RWPE2 (cell line): ENCODE measurements at regions not wholly inside any gene's neighbourhood (a gene's known extent, or its start where the extent isn't known, plus 50 kb on each side); places are given as distances from the start of the nearest gene placed in this dataset.

ENCODE experiments used
- ATAC-seq: fragments of 200-7000 bp; cut with Tn5 transposase; 3 replicates; pipeline ENCODE4 v1.9.1; 2021; ENCODE audit warnings: low read depth
- DNase-seq: peaks from one replicate; pipeline ENCODE4 v3.0.0-alpha.2; 2020; ENCODE audit warnings: low spot score
- H3K27ac ChIP-seq: fragments of 450-650 bp; 2 replicates; pipeline ENCODE4 v1.5.1; 2017; ENCODE audit warnings: mild to moderate bottlenecking; ENCODE audit not compliant: poor library complexity, severe bottlenecking
- H3K27me3 ChIP-seq: fragments of 250-450 bp; sonication (Bioruptor Pico); 2 replicates; pipeline ENCODE4 v1.5.1; 2021; ENCODE audit warnings: mild to moderate bottlenecking, moderate library complexity; ENCODE audit not compliant: insufficient read depth, poor library complexity, severe bottlenecking
- H3K36me3 ChIP-seq: fragments of 250-450 bp; sonication (Bioruptor Pico); 2 replicates; pipeline ENCODE4 v1.5.1; 2020; ENCODE audit warnings: low read depth, mild to moderate bottlenecking, moderate library complexity
- H3K4me1 ChIP-seq: fragments of 250-450 bp; sonication (Bioruptor Pico); 2 replicates; pipeline ENCODE4 v1.5.1; 2021; ENCODE audit warnings: mild to moderate bottlenecking, moderate library complexity; ENCODE audit not compliant: insufficient read depth, poor library complexity, severe bottlenecking
- H3K4me3 ChIP-seq: fragments of 250-450 bp; sonication (Bioruptor Pico); 2 replicates; pipeline ENCODE4 v1.5.1; 2021; ENCODE audit warnings: mild to moderate bottlenecking, moderate library complexity; ENCODE audit not compliant: severe bottlenecking
- H3K9me3 ChIP-seq: fragments of 250-450 bp; sonication (Bioruptor Pico); 2 replicates; pipeline ENCODE4 v1.5.1; 2021; ENCODE audit warnings: mild to moderate bottlenecking, moderate library complexity; ENCODE audit not compliant: severe bottlenecking
- TF ChIP-seq, protein P1 (sequence below): fragments of 450-650 bp; IDR thresholded peaks from one replicate; pipeline ENCODE4 v1.5.1; 2017; ENCODE audit warnings: mild to moderate bottlenecking, moderate library complexity; ENCODE audit not compliant: poor library complexity, severe bottlenecking

DNA sequence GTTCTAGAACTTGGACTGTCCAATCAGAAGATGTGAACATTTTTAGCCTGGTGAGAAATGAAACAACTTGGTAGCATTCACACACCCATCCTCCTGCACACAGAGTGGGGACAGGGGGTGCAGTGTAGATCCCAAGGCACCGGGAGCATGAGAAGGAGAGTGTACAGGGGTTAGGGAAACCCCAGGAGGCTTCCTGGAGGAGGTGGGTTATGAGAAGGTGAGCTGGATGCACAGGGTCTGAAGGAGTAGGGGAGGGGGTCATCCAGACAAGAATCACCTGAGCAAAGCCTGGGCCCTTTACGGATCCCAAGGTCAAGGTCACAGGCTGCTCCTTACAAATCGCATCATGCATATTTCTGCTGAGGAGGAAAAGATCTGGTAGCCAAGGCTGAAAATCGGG is 117.5 kb upstream of the TMPRSS2 start:
- TF ChIP-seq, protein P1, sequence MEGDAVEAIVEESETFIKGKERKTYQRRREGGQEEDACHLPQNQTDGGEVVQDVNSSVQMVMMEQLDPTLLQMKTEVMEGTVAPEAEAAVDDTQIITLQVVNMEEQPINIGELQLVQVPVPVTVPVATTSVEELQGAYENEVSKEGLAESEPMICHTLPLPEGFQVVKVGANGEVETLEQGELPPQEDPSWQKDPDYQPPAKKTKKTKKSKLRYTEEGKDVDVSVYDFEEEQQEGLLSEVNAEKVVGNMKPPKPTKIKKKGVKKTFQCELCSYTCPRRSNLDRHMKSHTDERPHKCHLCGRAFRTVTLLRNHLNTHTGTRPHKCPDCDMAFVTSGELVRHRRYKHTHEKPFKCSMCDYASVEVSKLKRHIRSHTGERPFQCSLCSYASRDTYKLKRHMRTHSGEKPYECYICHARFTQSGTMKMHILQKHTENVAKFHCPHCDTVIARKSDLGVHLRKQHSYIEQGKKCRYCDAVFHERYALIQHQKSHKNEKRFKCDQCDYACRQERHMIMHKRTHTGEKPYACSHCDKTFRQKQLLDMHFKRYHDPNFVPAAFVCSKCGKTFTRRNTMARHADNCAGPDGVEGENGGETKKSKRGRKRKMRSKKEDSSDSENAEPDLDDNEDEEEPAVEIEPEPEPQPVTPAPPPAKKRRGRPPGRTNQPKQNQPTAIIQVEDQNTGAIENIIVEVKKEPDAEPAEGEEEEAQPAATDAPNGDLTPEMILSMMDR: no peak
- no peaks in the 10 kb centered on the region for H3K27me3 ChIP-seq
- H3K9me3 ChIP-seq: no peaks in the 10 kb centered on the region
- no peaks in the 10 kb centered on the region for H3K36me3 ChIP-seq
- DNase-seq: no peak
- peaks cover 20% of the 10 kb centered on the region for H3K4me1 ChIP-seq
- no peak overlapping the region for H3K27ac ChIP-seq
- no peak overlapping the region for H3K4me3 ChIP-seq
- ATAC-seq: no peak

DNA sequence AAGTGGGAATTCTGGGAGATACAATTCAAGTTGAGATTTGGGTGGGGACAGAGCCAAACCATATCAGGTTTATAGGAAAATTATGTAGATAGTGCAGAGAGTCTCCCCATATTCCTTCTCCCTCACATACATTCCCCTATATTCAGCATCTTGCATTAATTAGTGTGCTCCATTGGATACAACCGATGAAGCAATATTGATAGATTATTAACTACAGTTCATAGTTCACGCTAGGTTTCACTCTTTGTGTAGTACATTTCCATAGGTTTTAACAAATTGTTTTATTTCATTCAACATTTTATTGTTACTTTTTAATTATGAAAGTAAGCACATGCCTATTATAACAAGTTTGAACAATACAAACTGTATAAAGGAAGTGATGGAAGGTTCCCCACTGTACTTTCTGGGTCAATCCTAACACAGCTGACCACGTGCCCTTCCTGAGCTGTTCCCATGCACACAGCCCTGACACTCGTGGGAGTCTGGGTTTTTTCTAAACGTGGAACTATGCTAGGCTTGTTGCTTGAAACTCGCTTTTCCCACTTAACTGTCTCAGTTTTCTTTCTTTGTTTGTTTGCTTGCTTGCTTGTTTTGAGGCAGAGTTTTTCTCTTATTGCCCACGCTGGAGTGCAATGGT is 116.8 kb upstream of the TMPRSS2 start:
- Histone ChIP-seq H3K27me3 (no peaks in the 10 kb centered on the region), H3K9me3 (no peaks in the 10 kb centered on the region), H3K4me1 (peaks cover 17% of the 10 kb centered on the region), H3K27ac (no peak overlapping the region), H3K36me3 (no peaks in the 10 kb centered on the region), H3K4me3 (no peak overlapping the region)
- TF ChIP-seq, protein P1: no peak
- DNase-seq (no peak), ATAC-seq (no peak)

DNA sequence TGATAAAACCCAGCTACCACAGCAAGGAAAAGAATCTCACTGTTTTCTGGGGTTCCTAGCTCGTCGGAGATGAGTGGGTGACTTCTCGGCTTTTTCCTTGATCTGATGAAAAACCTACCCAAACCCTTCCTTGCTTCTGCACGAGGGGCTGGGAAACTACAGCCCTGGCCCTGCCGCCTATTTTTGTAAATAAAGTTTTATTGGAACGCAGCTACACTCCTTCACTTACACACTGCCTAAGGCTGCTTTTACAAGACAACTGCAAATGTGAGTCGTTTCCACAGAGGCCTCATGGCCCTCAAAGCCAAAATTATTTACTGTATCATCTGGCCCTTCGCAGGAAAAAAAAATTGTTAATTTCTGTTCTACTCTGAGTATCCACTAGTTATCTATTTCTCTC is 116.0 kb upstream of the TMPRSS2 start:
- no peak for ATAC-seq
- Histone ChIP-seq H3K36me3 (no peaks in the 10 kb centered on the region), H3K27ac (no peak overlapping the region), H3K4me3 (no peak overlapping the region), H3K9me3 (no peaks in the 10 kb centered on the region), H3K27me3 (no peaks in the 10 kb centered on the region), H3K4me1 (peaks cover 14% of the 10 kb centered on the region)
- TF ChIP-seq, protein P1: no peak
- no peak for DNase-seq

DNA sequence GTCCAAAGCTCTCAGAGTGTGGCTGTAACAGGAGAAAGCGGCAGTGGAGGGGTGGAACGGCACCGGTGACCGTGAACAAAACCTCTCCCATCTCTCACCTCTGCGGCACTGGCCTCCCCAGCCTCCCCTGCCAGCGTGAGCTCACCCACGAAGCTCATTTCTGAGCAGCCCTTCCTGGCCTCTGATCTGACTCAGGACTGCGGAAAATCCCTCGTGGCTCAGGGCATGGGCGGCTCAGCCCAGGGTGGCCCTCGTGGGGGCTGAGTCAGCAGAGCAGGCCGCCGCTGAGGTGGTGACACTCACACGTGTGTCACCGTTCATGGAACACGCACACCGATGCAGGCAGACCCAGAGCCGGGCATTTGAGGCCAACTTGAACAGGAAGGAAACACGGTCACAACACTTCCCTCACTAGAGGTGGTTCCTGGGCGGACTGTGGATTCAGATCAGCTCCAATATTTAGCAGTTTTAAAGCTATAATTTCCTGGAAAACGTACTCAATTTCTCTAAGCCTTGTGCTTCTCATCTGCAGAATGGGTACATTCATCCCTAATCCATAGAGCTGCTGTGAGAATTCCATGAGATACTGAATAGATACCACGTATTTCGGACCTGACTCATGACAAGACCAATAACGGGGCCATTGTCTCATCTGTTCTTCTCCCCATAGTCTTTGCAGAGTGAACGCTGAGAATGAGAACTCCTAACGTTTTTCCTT is 115.0 kb upstream of the TMPRSS2 start:
- H3K27ac ChIP-seq: no peak overlapping the region
- DNase-seq (no peak), ATAC-seq (no peak)

More for the DNA sequence above, 115.0 kb upstream of the TMPRSS2 start:
- Histone ChIP-seq H3K27me3 (no peaks in the 10 kb centered on the region), H3K9me3 (no peaks in the 10 kb centered on the region), H3K4me3 (no peak overlapping the region), H3K36me3 (no peaks in the 10 kb centered on the region), H3K4me1 (peaks cover 14% of the 10 kb centered on the region)
- TF ChIP-seq, protein P1: no peak
